ENCODE measurements at regions not wholly inside any gene's neighbourhood (a gene's known extent, or its start where the extent isn't known, plus 50 kb on each side); places are given as distances from the start of the nearest gene placed in this dataset.

DNA sequence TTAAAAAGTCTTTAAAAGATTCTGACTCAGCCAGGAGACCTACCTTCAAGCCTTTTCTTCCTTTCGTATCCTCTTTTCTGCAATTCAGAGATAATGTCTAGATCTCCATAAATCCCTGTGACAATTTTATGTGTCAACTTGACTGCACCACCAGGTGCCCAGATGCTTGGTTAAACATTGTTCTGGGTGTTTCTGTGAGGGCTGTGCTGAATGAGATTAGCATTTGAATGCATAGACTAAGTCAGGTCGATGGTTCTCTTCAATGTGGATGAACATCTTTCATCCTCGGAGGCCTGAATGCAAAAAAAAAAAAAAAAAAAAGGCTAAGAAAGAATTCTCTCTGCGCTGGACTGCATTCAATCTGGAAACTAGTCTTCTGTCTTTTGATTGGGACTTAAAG lies 1082.7 kb downstream of the NLGN4X start:
- TF ChIP-seq, protein P1, sequence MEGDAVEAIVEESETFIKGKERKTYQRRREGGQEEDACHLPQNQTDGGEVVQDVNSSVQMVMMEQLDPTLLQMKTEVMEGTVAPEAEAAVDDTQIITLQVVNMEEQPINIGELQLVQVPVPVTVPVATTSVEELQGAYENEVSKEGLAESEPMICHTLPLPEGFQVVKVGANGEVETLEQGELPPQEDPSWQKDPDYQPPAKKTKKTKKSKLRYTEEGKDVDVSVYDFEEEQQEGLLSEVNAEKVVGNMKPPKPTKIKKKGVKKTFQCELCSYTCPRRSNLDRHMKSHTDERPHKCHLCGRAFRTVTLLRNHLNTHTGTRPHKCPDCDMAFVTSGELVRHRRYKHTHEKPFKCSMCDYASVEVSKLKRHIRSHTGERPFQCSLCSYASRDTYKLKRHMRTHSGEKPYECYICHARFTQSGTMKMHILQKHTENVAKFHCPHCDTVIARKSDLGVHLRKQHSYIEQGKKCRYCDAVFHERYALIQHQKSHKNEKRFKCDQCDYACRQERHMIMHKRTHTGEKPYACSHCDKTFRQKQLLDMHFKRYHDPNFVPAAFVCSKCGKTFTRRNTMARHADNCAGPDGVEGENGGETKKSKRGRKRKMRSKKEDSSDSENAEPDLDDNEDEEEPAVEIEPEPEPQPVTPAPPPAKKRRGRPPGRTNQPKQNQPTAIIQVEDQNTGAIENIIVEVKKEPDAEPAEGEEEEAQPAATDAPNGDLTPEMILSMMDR (IDR thresholded peaks at IDR 0.05; ENCODE audit: extremely low read depth, insufficient read depth, missing control alignments), result no peak
- in situ Hi-C loops (cut with MboI; ENCODE audit: low pct_unique_long_range_greater_than_20kb, low sequenced_read_pairs, unreplicated experiment), result no loop called here
- DNase-seq (ENCODE audit: low spot score), result no peak

DNA sequence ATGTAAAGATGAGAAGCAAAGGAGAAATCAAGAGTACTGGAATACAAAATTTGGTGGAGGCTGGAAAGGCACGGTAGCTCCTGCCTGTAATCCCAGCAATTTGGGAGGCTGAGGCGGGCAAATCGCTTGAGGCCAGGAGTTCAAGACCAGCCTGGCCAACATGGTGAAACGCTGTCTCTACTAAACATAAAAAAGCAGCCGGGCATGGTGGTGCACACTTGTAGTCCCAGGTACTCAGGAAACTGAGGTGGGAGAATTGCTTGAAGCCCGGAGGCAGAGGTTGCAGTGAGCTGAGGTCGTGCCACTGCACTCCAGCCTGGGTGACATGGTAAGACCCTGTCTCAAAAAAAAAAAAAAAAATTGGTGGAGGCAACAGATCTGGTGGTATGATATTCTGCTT lies 1086.0 kb downstream of the NLGN4X start:
- no peak for DNase-seq (ENCODE audit: low spot score)
- TF ChIP-seq, protein P1 (IDR thresholded peaks at IDR 0.05; ENCODE audit: extremely low read depth, insufficient read depth, missing control alignments), result no peak
- in situ Hi-C loops (cut with MboI; ENCODE audit: low pct_unique_long_range_greater_than_20kb, low sequenced_read_pairs, unreplicated experiment), result no loop called here

DNA sequence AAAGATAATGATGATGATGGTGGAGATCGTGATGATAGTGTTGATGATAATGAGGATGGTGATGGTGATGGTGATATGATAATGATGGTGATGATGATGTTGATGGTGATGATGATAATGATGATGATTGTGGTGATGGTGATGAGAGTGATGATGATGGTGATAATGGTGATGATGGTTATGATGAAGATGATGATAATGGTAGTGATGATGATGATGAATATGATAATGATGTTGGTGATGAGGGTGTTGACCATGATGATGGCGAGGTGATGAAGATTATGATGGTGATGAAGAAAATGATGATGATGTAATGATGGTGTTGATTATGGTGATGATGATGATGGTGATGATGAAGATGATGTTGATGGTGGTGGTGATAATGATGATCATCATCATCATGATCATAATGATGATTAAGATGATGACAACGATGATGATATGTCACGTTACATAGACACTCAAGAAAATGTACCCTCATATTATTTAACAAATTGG lies 1106.4 kb downstream of the NLGN4X start:
- TF ChIP-seq, protein P1 (IDR thresholded peaks at IDR 0.05; ENCODE audit: extremely low read depth, insufficient read depth, missing control alignments), result no peak
- in situ Hi-C loops (cut with MboI; ENCODE audit: low pct_unique_long_range_greater_than_20kb, low sequenced_read_pairs, unreplicated experiment), result no loop called here
- no peak for DNase-seq (ENCODE audit: low spot score)

DNA sequence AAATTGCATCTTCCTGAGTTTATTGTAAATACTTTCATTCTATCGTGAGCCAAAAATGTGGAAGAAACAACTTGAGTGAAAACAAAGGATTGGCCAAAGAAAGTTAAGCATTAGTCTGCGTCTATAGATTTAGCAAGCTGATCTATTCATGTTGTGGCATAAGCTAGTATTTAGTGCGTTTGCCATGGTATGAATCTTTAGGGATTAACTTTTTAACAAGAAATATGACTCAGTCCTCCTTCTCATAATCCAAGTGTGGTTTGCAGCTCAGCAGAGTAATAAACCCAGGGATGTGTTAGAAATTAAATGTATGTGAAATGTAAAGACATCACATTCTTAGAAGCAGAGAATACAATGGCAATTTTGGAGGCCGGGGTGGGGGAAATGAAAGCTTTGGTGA lies 1110.9 kb downstream of the NLGN4X start:
- in situ Hi-C loops (cut with MboI; ENCODE audit: low pct_unique_long_range_greater_than_20kb, low sequenced_read_pairs, unreplicated experiment), result no loop called here
- DNase-seq (ENCODE audit: low spot score), result no peak
- TF ChIP-seq, protein P1 (IDR thresholded peaks at IDR 0.05; ENCODE audit: extremely low read depth, insufficient read depth, missing control alignments), result no peak

DNA sequence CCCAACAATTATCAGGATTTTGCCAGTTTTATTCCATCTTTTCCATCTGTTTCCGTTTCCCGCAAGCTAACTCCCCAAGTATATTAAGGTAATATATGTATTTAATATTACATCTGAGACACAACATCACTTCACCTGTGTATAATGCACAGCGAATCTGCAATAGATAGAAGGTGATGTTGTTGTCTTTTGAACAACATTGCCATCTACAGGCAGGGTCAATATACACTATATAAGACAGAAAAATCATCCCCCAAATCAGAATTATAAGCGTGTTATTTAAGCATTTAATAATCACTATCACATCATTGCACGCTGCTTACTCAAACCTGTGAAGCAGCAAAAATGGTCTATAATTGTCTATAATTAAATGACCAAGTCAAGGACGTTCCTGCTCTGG lies 1115.5 kb downstream of the NLGN4X start:
- DNase-seq (ENCODE audit: low spot score), result no peak
- TF ChIP-seq, protein P1 (IDR thresholded peaks at IDR 0.05; ENCODE audit: extremely low read depth, insufficient read depth, missing control alignments), result peak; percentile 36
- in situ Hi-C loops (cut with MboI; ENCODE audit: low pct_unique_long_range_greater_than_20kb, low sequenced_read_pairs, unreplicated experiment), result no loop called here

DNA sequence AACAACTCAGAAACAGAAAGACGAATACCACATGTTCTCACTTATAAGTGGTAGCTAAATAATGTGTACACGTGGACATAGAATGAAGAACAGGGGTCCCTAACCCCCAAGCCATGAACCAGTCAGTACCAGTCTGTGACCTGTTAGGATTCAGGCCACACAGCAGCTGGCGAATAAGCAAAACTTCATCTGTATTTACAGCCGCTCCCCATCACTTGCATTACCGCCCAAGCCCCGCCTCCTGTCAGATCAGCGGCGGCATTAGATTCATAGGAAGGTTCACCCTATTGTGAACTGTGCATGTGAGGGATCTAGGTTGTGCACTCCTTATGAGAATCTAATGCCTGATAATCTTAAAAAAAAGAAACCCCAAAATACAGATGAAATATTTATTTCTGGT lies 1128.7 kb downstream of the NLGN4X start:
- in situ Hi-C loops (cut with MboI; ENCODE audit: low pct_unique_long_range_greater_than_20kb, low sequenced_read_pairs, unreplicated experiment), result no loop called here
- TF ChIP-seq, protein P1 (IDR thresholded peaks at IDR 0.05; ENCODE audit: extremely low read depth, insufficient read depth, missing control alignments), result no peak
- DNase-seq (ENCODE audit: low spot score), result no peak

DNA sequence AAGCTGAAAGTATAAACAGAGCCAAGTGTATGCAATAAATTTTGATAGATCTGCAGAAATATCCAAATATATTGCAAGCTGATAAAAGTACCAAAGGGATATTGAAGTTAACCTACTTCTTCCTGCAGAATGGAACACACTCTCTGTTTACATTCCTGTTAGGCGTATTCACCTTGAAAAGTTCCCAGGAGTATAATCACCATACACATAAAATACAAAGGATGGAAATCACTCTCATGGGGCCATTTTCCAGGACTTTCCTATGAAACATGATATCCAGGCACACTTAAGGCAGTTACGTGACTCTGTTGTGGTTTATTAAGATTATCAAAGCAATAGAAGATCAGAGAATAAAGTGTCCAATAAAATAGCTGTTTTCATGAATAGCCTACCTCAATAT lies 1142.3 kb downstream of the NLGN4X start:
- in situ Hi-C loops (cut with MboI; ENCODE audit: low pct_unique_long_range_greater_than_20kb, low sequenced_read_pairs, unreplicated experiment), result no loop called here
- no peak for DNase-seq (ENCODE audit: low spot score)
- TF ChIP-seq, protein P1 (IDR thresholded peaks at IDR 0.05; ENCODE audit: extremely low read depth, insufficient read depth, missing control alignments), result no peak
